B cell (primary cell): ENCODE measurements at regions not wholly inside any gene's neighbourhood (a gene's known extent, or its start where the extent isn't known, plus 50 kb on each side); places are given as distances from the start of the nearest gene placed in this dataset.

ENCODE experiments used
- ATAC-seq: fragments of 200-7000 bp; cut with Tn5 transposase; one replicate; pipeline ENCODE4 v1.10.0; 2021; ENCODE audit warnings: low read depth, mild to moderate bottlenecking, moderate number of reproducible peaks, moderate library complexity
- CTCF ChIA-PET: fragments of 350-600 bp; sonication (Branson Sonifier 250); formaldehyde crosslinking; loops from one replicate; lab custom pipeline; 2021; ENCODE audit warnings: antibody characterized with exemption, inconsistent platforms; lab: Charles Lee
- POLR2A ChIA-PET: fragments of 350-600 bp; sonication (Branson Sonifier 250); formaldehyde crosslinking; loops from one replicate; lab custom pipeline; 2021; ENCODE audit warnings: antibody characterized with exemption; lab: Charles Lee
- DNase-seq: peaks from one replicate; pipeline ENCODE4 v3.0.0; 2013
- H2AFZ ChIP-seq: 2 replicates; pipeline ENCODE4 v1.6.1; 2012; ENCODE audit warnings: mild to moderate bottlenecking, low read depth, low read length; ENCODE audit not compliant: insufficient read depth, poor library complexity, severe bottlenecking
- H3K27ac ChIP-seq, 2 donors: 1 replicate in 1 of 2; 2 replicates in 1 of 2; pipeline ENCODE4 v1.5.1; 2012 to 2013; ENCODE audit warnings: low read length in 2 of 2, mild to moderate bottlenecking in 2 of 2, moderate library complexity in 1 of 2
- H3K27me3 ChIP-seq, 4 experiments: fragments of 200-600 bp in 1 of 4; sonication (generic) in 1 of 4; replicated peaks in 1 of 4; 1 replicate in 2 of 4; 2 replicates in 2 of 4; pipeline versions ENCODE4 v1.6.1 to v1.7.0; 2013 to 2016; ENCODE audit warnings: low read length in 3 of 4, mild to moderate bottlenecking in 2 of 4, mixed read lengths in 1 of 4, moderate library complexity in 1 of 4; ENCODE audit not compliant: insufficient read depth in 4 of 4, control insufficient read depth in 3 of 4; ENCODE audit errors: control extremely low read depth in 1 of 4
- H3K36me3 ChIP-seq, 2 experiments: replicated peaks in 1 of 2; 1 replicate in 1 of 2; 2 replicates in 1 of 2; pipeline versions ENCODE4 v1.6.1 to v1.7.1; 2013; ENCODE audit warnings: low read length in 1 of 2; ENCODE audit not compliant: insufficient read depth in 2 of 2, control insufficient read depth in 1 of 2; ENCODE audit errors: control extremely low read depth in 1 of 2, extremely low read depth in 1 of 2
- H3K4me1 ChIP-seq, 2 donors: fragments of 200-600 bp in 1 of 2; sonication (generic) in 1 of 2; 1 replicate in 1 of 2; 2 replicates in 1 of 2; pipeline versions ENCODE4 v1.5.1 to v1.6.1; 2013 to 2017; ENCODE audit warnings: low read length in 2 of 2; ENCODE audit not compliant: control insufficient read depth in 2 of 2, insufficient read depth in 2 of 2
- H3K4me2 ChIP-seq: replicated peaks from 2 replicates; pipeline ENCODE3; 2012; ENCODE audit warnings: mild to moderate bottlenecking, low read depth, low read length; ENCODE audit not compliant: poor library complexity, severe bottlenecking
- H3K4me3 ChIP-seq, 5 experiments: fragments of 200-600 bp in 1 of 5; sonication (generic) in 1 of 5; 1 replicate in 3 of 5; 2 replicates in 2 of 5; pipeline versions ENCODE4 v1.5.1 to v1.7.0; 2011 to 2016; ENCODE audit warnings: low read length in 4 of 5, mild to moderate bottlenecking in 4 of 5, low read depth in 2 of 5, control low read depth in 1 of 5, moderate library complexity in 1 of 5; ENCODE audit not compliant: insufficient read depth in 1 of 5; ENCODE audit errors: control extremely low read depth in 1 of 5, extremely low read depth in 1 of 5
- H3K79me2 ChIP-seq: fragments of 200-600 bp; sonication (generic); one replicate; pipeline ENCODE4 v1.6.0; 2016; ENCODE audit warnings: low read length; ENCODE audit not compliant: control insufficient read depth, insufficient read depth
- H3K9ac ChIP-seq: fragments of 200-600 bp; sonication (generic); 2 replicates; pipeline ENCODE4 v1.6.1; 2017; ENCODE audit warnings: mild to moderate bottlenecking, low read length, moderate library complexity
- H3K9me3 ChIP-seq, 3 donors: one replicate each; pipeline versions ENCODE4 v1.6.1 to v1.7.1; 2013; ENCODE audit warnings: low read length in 2 of 3; ENCODE audit not compliant: control insufficient read depth in 2 of 3, insufficient read depth in 1 of 3; ENCODE audit errors: control extremely low read depth in 1 of 3
- H4K20me1 ChIP-seq: 2 replicates; pipeline ENCODE4 v1.6.0; 2012; ENCODE audit warnings: mild to moderate bottlenecking, low read length; ENCODE audit not compliant: insufficient read depth, control insufficient read depth, poor library complexity, severe bottlenecking
- H3K27ac Mint-ChIP-seq: one replicate; pipeline ENCODE4 v1.8.0; 2021; ENCODE audit warnings: mixed read lengths
- H3K27me3 Mint-ChIP-seq: one replicate; pipeline ENCODE4 v1.8.0; 2021; ENCODE audit warnings: mixed read lengths
- H3K4me1 Mint-ChIP-seq: one replicate; pipeline ENCODE4 v1.8.0; 2021; ENCODE audit warnings: mixed read lengths
- H3K4me3 Mint-ChIP-seq: one replicate; pipeline ENCODE4 v1.8.0; 2021; ENCODE audit warnings: mixed read lengths
- H3K9me3 Mint-ChIP-seq: one replicate; pipeline ENCODE4 v1.8.0; 2022; ENCODE audit warnings: mixed read lengths; ENCODE audit not compliant: insufficient read depth
- CTCF ChIP-seq: fragments of 200-600 bp; IDR thresholded peaks from one replicate; pipeline ENCODE4 v1.8.0; 2022; ENCODE audit warnings: antibody characterized with exemption, mild to moderate bottlenecking
- EZH2 ChIP-seq: IDR thresholded peaks from 2 replicates; pipeline ENCODE4 v1.6.1; 2012; ENCODE audit warnings: borderline replicate concordance, low read depth, mild to moderate bottlenecking, moderate library complexity, low read length; ENCODE audit not compliant: insufficient read depth, poor library complexity, severe bottlenecking
- WGBS: methylation state at CpG from one replicate; pipeline ENCODE4 v1.1.5; 2013; ENCODE audit warnings: missing lambda C conversion rate; ENCODE audit not compliant: insufficient coverage; 5-methylcytosine and 5-hydroxymethylcytosine counted together
- intact Hi-C: fragments of 100-400 bp; cut with micrococcal nuclease; formaldehyde crosslinking; loops from one replicate; pipeline ENCODE4 v1.10.0; 2022

GRCh38 chr1:101102426-101103156 lies 77.0 kb upstream of the DPH5 start:
- Histone ChIP-seq H3K79me2 (no peaks in the 10 kb centered on the region), H2AFZ (no peak overlapping the region), H3K9ac (no peak overlapping the region), H3K36me3 (no peaks in the 10 kb centered on the region), H3K27ac (no peak overlapping the region), H4K20me1 (no peaks in the 10 kb centered on the region), H3K4me2 (no peak overlapping the region), H3K4me1 (peaks cover 3 to 8% of the 10 kb centered on the region in 2 donors), H3K9me3 (peaks cover 0 to 3% (median 0%) of the 10 kb centered on the region in 3 donors), H3K4me3 (no peak overlapping the region), H3K27me3 (no peaks in the 10 kb centered on the region)
- peaks cover 14% of the 10 kb centered on the region for H3K4me1 Mint-ChIP-seq
- no CpG with 5 or more reads among the region's 2 CpGs for WGBS
- DNase-seq (no peak), ATAC-seq (no peak)
- POLR2A ChIA-PET, result no interaction called here
- intact Hi-C loops, result loop anchor here (5.0 kb wide), 1 partner anchor 40 kb away; no protein-coding TSS in a partner anchor
- CTCF ChIA-PET, result interaction anchor here (2.1 kb wide), 1 partner anchor 185 kb away, joined by 5 read pairs; no protein-coding TSS in a partner anchor
- no peak overlapping the region for H3K4me3 Mint-ChIP-seq
- H3K9me3 Mint-ChIP-seq, result no peaks in the 10 kb centered on the region
- no peaks in the 10 kb centered on the region for H3K27me3 Mint-ChIP-seq
- H3K27ac Mint-ChIP-seq, result no peak overlapping the region
- TF ChIP-seq EZH2, result no peak
- TF ChIP-seq CTCF, result no peak

- CTCF ChIA-PET, result interaction anchor here (2.1 kb wide), 1 partner anchor 187 kb away, joined by 5 read pairs; no protein-coding TSS in a partner anchor
- H3K9me3 ChIP-seq, result peaks cover 0 to 3% (median 0%) of the 10 kb centered on the region in 3 donors
- no peak overlapping the region for H3K27ac Mint-ChIP-seq
- no peak for TF ChIP-seq CTCF
- H3K4me2 ChIP-seq, result no peak overlapping the region
- H2AFZ ChIP-seq, result no peak overlapping the region
- no peaks in the 10 kb centered on the region for H3K79me2 ChIP-seq
- no peaks in the 10 kb centered on the region for H3K27me3 ChIP-seq
- H3K4me3 ChIP-seq, result no peak overlapping the region
- H3K36me3 ChIP-seq, result no peaks in the 10 kb centered on the region
- H3K9me3 Mint-ChIP-seq, result no peaks in the 10 kb centered on the region
- no peak overlapping the region for H3K4me3 Mint-ChIP-seq
- intact Hi-C loops, result loop anchor here (5.0 kb wide), 1 partner anchor 39 kb away; no protein-coding TSS in a partner anchor
- H3K4me1 Mint-ChIP-seq, result peaks cover 14% of the 10 kb centered on the region
- no peaks in the 10 kb centered on the region for H4K20me1 ChIP-seq
- H3K4me1 ChIP-seq, result peaks cover 3 to 8% of the 10 kb centered on the region in 2 donors
- WGBS, result no CpG with 5 or more reads among the region's 2 CpGs
- H3K27me3 Mint-ChIP-seq, result no peaks in the 10 kb centered on the region
- DNase-seq (no peak), ATAC-seq (no peak)
- no peak overlapping the region for H3K27ac ChIP-seq
- POLR2A ChIA-PET, result no interaction called here
- no peak overlapping the region for H3K9ac ChIP-seq
Measured at GRCh38 chr1:101101360-101101759, 75.8 kb upstream of the DPH5 start.
